CD4-positive, alpha-beta T cell treated with Interleukin-6 at 100 ng/mL for 8 hours (primary cell): ENCODE measurements at regions not wholly inside any gene's neighbourhood (a gene's known extent, or its start where the extent isn't known, plus 50 kb on each side); places are given as distances from the start of the nearest gene placed in this dataset.

Experiments used
- DNase-seq: peaks from one replicate; pipeline ENCODE4 v3.0.0-alpha.2; 2020; ENCODE audit warnings: mixed read lengths, low spot score

DNA sequence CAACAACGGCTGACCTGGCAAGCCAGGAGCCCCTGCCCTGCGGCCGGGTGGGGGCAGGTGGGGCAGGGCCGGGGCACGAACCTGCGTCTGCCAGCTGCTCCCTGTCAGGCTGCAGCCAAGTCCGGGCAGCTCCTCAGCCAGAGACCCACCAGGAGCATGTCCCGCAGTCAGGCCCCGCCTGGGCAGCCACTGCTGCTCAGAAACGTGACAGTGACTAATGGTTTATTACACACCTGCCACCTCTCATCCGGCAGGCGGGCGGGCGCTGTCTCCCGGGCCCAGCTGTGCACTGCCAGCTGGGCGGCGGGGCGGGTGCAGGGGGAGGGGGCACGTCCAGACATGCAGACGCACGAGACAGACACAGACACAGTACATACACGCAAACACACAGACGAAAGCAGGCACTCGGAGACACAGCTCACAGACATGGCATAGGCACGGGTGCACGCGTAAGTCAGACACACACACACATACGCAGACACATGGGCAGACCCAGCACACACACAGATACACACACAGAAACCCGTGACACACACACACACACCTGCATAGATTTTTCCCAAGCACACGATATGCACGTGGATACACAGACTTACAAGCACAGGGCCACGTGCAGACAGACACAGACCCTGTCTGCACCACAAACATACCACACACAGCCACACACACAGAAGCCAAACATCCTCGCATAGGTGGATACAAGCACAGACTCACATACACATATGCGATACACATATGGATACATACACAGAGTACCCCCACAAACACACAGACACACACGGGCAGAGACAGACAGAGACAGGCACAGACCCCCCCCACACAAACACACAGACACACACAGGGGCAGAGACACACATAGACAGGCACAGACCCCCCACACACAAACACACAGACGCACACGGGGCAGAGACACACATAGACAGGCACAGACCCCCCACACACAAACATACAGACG, 248.3 kb upstream of the CIBAR2 start:
- DNase-seq, result no peak

DNA sequence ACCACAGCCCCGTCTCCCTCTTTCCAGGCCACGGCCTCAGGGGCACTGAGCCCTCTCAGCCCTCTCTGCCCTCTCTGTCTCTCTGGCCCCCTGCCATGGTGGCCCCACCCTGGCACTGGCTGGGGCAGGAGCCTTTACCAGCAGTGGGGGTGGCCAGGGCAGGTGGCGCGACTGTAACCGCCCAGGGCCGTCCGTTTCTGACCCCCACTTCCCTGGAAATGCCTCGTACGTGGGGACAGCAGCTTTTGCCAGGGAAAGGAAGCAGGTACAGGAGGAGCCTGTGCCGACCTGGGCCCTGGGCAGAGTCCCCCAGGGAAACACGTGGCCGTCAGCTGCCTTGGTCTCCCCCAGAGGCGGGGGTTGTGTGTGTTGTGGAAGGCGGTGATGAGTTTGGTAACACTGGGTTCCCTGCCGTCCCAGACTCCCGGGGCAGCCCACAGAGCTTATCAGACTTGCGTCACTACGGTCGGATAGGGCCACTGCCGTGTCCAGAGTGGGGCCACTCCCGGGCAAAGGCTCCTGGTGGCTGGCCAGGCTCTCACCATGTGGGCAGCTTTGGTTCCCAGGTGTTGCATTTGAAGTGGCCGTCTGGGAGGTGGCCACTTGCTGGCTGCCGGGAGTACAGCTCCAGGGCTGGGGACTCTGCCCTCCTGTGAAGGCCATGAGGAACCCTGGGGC, 249.3 kb upstream of the CIBAR2 start:
- no peak for DNase-seq

DNA sequence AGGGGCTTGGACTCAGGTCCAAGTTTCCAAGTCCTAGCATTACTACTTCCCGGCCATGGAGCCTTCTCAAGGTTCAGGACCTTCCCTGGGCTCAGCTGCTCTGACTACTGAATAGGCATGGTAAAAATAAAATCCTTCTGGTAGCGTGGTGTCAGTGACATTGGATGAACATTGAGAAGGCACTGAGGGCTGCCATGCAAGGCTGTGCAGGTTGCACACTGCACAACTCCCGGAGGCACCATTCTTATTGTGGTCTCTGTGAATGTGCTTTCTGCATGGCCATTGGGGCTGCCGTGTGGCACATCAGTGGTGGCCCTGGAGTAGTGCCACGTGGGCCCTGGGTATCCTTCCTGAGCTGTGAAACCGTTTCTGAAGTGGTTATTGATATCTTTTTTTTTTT, 250.2 kb upstream of the CIBAR2 start:
- no peak for DNase-seq

DNA sequence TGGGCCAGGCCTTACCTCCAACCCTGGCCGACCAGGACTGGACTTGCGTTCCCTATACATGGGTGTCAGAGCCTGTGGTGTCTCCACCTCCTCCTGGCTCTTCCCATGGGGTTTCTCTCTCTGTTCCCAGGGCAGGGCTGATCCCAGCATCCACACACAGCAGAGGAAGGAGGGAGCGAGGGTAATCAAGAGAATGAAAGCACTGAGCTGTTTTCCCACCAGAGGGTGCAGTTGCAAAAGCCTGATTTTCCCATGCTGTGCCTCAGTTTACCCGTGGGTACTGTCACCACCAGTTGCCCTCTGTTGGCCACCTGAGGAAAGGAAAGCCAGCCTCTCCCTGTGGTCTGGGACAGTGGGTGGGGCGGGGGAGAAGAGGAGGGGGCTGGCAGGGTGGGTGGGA, 249.7 kb upstream of the GSE1 start:
- no peak for DNase-seq

DNA sequence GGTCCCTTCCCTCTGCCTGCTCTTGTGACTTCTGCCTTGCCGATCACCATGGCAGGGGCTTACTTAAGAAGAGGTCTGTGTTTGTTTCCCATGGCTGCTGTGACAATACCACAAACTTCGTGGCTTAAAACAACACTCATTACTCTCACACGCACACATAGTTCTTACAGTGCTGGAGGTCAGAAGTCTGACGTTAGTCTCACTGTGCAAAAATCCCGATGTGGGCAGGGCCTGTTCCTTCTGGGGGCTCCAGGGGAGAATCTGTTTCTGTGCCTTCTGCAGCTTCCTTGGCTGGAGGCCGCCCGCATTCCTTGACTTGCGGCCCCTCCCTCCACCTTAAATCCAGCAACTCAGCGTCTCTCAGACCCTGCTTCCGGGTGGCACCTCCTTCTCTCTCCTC, 249.2 kb upstream of the GSE1 start:
- no peak for DNase-seq

DNA sequence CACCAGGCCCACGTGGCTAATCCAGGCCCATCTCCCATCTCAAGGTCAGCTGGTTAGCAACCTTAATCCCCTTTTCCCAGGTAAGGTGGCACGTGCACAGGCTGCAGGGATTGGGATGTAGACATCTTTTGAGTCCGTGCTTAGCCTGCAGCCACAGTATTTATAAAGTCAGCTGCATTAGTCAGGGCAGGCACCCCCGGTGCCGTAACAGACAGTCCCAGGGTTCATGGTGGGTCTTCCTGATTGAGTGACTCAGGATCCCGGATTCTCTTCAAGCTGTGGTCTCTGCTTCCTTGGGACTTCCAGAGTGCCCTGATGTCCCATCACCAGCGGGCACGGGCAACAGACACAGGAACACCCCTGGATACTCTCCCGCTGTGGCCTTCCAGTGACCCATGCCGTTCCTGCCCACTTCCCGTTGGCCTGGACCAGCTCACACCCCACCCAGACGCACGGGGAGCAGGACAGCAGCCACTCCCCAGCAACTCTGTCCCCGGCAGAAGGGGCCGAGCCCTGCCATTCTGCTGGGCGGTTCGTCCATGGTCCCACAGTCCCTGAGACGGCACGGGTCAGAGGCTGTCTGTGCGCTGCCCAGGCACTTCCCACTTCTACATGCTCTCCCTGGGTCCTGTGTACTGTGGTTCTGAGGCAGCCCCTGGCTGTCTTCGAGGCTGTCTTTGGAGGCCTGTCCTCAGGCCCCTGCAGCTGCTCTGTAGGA, 248.6 kb upstream of the GSE1 start:
- DNase-seq, result no peak

DNA sequence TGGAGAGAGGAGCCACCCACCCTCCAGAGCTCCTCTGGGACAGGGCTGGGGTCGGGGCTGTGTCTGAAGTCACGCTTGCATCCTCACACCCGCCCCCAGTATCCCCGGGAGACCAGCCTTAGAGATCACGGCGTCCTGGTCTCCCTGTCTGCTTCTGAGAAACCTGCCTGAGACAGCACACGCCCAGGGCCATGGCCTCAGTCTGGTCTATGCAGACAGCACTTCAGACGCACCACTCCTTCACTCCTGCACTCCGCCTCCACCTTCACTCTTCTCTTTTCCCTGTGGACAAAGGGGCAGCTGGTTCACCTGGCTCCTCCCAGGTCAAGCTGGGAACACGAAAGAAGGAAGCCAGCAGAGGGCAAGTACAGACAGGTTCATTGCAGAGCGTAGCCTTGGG, 248.0 kb upstream of the GSE1 start:
- no peak for DNase-seq

DNA sequence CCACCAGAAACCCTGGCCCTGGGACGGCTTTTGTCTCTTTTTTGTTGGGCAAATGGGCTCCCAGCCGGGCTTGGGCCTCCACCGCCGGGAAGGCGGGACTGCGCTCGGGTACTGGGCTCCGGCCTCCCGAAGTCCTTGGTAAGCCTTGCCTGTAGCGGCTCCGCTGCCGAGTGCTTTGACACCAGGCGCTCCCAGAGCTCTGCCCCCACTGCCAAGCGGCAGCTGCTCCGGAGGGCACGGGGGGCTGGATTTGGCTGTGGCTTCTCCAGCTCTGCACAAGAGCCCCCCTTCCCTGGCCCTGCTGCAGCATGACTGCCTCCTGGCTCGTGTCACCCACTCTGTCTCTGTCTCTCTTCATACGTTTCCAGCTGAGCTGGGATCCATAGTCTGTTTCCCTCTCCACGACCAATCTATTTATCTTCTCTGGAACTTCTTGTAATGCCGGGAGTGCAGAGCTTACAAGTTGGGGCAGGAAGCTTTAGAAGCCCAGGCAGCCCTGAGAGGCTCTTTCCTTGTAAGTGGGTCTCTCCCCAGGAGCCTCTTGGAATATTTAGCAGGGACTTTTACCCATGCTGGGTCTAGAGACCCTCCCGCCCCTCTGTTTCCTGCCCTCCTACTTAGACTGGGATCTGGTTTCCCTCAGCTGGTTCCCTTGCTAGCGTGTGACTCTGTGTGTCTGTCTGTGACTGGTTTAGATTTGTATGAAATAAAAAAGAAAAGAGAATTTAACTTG, 246.9 kb upstream of the GSE1 start:
- DNase-seq, result no peak

DNA sequence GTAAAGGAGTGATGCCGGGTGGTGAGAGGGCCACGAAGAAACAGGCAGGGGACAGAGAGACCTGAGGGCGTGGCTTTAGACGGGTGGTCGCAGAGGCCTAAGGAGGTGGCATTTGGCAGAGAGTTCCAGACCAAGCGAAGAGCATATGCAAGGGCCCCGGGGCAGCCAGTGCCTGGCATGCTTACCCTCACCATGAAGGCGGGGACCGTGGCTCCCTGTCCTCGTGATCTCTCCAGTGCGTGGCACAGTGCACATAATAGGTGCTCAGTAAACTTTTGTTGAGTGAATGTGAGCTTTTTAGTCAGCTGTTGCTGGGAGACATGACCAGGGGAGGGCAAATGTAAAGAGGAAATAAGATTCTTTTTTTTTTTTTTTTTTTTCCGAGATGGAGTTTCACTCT, 245.6 kb upstream of the GSE1 start:
- DNase-seq, result no peak

DNA sequence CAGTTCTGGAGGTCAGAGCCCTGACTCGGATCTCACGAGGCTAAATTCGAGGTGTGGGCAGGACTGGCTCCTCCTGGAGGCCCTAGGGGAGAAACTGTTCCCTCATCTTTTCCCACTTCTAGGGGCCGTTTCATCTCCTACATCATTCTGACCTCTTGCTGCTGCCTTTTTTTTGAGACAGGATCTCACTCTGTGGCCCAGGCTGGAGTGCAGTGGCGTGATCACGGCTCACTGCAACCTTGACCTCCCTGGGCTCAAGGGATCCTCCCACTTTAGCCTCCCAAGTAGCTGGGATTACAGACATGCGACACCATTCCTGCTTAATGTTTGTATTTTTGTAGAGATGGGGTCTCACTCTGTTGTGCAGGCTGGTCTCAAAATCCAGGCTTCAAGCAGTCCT, 244.1 kb upstream of the GSE1 start:
- DNase-seq, result no peak

DNA sequence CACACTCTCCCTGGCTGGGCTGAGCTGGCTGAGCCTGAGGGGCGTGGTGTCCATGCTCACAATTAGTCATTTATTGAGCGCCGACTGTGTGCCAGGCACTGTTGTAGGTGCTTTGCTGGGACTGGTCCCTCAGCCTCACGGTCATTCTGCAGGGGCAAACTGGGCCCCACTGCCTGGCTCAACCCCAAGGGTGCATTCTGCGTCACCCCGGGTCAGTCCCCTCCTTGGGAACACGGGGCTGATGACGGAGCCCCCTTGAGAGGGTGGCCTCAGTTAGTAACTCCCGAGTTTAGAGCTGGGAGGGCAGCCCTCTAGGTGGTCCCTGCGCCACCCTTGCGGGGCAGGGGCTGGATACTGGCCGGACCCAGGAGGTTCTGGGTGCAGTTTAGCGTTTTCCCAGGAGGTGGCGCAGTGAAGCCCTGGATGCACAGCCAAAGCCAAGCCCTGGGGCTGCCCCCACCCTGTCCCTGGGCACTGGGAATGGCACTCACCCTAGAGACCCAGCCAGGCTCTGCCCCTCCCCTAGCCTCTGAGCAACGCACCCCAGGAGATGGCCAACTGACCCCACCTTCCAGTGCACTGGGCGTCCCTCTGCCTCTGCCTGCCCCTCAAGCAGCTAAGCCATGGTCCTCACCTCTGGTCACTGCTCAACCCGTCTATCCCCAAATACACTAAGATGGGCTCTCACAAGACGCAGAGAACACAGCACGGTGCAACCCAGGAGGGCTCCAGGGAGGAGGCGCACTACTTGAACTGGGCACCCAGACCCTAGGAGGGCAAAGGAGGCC, 243.2 kb upstream of the GSE1 start:
- DNase-seq, result peak; percentile 18

DNA sequence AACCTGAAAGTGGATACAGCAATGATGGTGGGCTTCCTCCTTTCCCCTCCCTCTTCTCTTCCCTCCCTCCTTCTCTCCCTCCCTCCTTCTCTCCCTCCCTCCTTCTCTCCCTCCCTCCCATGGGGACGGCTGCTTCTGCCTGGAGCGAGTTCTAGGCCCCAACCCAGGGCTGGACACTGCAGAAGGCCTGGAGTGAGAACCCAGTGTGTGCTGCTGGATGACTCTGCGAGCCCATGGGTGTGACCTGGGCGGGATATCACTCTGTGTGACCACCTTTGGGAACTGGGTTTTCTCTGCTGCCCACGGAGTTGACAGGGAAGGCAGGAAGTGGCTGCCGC, 242.6 kb upstream of the GSE1 start:
- no peak for DNase-seq

DNA sequence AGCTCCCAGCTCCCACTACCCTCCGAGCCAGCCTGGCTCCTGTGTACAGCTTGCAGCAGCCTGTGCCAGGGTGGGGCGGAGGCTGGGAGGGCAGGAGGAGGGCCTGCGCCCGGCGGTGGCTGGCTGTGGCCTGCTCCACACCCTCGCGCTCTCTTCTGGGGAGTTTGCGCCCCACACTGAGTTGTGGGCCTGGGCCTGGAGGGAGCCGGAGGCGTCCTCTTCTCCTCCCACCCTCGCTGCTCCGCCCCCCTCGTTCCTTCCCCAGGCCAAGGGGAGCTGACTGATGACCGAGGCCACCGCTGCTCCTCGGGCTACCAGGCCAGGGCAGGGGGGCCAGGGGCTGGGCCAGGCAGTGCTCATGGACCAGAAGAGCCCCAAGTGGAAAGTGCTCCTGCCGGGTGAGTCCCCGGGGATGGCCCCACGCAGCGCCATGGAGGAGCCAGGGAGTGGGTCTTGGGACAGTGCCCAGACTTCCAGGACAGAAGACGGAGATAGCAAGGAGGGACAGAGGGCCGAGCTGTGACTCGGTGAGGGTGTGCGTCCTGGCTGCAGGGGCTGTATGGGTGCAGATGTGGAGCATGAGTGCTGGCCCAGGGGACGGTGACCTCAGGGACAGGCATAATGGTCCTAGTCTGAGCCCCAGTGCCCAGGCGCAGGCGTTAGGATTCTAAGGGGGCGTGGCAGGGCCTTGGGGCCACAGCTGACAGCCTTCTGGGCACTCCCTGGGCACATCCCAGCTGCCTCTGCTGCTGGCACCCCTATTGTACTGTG, 242.1 kb upstream of the GSE1 start:
- no peak for DNase-seq

DNA sequence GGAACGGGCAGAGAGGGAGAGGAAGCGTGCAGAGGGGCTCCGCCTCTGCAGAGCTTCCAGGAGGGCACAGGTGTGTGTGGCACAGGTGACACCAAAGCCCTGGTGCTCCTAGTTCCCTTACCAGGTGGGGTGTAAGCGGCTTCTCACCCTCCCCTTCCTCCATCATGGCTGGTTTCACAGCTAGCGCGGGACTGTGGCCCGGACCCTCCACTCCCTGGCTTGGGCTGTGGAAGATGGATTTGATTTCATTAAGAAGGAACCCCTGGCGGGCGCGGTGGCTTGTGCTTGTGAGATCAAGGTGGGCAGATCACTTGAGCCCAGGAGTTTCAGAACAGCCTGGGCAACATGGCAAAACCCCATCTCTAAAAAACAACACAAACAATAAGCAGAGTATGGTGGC, 241.2 kb upstream of the GSE1 start:
- DNase-seq, result no peak

DNA sequence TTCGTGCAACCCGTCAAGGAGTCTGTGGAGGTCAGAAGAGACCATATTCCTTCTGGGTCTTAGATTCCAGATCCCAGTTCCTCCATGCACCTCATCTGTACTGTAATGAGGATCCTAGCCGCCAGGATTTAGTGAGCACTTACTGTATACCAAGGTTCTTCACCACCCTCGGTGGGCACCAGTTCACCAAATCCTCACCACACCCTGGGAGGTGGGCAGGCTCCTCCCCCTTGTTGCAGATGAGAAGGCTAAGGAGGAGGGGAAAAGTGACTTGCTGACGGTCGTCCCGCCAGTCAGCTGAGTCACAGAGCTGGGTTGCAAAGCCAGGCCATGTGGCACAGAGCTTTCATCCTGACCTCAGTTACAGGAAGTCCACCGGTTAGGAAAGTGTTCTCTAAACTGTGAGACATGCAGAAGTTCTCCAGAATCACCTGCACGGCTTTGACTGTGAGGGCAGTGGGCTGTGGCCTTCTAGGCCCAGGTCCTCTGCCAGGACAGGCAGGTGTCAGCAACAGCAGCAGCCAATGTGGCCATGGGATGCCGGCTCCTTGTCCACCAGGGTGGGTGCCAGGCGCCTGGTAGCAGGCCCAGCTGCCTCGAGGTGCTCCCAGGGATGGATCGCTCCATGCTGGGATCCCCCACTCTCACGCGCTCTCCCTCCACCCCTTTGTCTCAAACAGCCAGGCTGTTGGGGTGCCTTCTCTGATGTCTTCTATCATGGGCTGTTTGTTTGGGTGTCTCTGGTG, 240.3 kb upstream of the GSE1 start:
- no peak for DNase-seq

DNA sequence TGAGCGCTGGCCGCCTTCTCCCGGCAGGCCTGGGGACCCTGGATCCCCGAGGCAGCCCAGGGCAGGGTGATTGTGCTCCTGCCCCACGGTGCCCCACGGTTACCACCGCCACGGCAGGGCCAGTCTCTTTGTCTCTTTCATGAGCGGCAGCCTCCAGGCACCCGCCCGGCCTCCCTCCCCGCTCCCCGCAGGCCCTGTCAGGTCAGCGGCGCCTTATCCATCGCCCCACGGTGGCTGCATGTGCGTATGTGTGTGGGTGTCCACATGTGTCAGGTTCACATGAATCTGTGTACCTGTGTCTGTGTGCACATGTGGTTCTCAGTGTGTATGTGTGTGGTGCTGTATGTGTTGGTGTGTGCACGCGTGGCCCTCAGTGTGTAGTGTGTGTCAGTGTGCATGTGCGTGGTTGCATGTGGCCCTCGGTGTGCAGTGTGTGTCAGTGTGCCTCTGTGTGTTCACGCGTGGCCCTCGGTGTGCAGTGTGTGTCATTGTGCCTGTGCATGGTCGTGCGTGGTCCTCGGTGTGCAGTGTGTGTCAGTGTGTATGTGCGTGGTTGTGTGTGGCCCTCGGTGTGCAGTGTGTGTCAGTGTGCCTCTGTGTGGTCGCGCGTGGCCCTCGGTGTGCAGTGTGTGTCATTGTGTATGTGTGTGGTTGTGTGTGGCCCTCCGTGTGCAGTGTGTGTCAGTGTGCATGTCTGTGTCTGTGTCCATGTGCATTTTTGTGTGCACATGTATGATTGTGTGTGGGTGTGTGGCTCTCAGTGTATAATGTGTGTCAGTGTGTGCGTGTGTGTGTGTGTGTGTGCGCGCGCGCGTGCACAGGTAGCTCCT, 239.2 kb upstream of the GSE1 start:
- no peak for DNase-seq

DNA sequence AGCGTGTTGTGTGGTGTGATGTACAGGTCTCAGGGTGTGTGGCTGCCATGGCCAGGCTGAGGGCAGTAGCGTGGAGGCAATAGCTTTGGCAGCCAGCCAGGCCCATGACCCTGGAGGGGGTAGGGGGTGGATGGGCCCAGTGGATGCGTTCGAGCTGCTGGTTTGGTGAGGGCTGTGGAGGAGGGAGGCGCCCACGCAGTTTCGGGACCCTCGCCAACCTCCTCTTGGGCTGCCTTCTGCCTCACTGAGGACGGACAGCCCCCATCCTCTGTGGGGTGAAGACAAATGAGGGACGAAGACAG, 238.6 kb upstream of the GSE1 start:
- DNase-seq, result no peak

DNA sequence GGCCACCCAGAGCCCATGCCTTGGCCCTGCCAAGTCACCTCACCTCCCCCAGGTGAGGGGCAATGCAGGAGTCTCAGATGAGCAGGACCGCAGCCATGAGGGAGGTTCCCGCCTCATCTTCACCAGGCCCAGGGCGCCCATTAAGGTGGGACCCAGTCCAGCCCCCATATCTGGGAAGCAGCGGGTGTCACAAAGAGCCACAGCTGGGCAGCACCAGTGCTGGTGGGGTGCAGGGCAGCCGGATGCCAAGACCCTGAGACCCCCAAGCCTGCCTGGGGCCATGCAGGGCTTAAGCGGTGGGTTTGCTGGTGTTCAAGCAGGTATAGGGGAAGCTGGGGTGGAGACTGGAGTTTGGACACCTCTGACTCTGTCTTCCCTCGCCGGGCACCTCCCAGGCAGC, 237.8 kb upstream of the GSE1 start:
- DNase-seq, result no peak
